ENCODE measurements at regions not wholly inside any gene's neighbourhood (a gene's known extent, or its start where the extent isn't known, plus 50 kb on each side); places are given as distances from the start of the nearest gene placed in this dataset.

GRCh38 chr10:111435871-111436270 lies 359.0 kb downstream of the ADRA2A start:
- no peak overlapping the region for H3K4me3 ChIP-seq (ENCODE audit: low read depth, low read length)

DNA sequence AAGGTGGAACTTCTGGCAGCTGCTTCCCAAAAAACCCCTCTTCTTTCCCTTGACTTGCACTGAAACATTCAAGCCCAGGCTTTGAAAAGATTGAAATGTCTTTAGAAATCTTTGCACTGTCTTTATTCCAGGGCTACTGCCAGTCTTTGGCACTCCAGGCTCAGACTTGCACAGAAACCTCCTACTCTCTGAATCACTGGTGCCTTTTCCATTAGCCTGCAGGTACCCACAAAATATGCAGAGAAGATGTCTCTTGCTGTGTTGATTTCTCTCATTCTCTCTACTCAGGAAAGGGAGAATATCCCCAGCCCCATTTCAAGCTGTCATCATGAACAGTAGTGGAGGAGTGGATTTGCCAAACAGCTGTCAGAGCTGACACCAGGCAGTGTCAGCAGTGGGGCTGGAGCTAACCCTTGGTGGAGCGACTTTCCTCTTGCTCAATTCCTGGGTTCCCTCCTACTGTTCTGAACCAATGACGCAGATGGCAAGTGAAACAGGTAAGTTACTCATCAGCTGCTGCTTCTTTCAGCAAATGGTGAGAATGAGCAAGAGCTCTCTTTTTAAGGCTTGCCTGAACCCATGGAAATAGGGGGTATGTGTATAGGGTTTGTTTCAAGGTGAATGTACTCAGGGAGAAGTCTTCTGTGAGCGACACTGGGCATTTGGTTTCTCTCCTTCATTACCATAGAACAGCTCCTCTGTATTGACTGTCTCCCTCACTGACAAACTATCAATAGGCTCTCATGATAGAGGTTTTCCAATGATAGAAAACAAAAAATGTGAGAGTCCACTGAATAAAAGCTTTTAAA lies 362.4 kb downstream of the ADRA2A start:
- H3K4me3 ChIP-seq (ENCODE audit: low read depth, low read length): no peak overlapping the region

GRCh38 chr10:111440501-111440900 lies 363.7 kb downstream of the ADRA2A start:
- no peak overlapping the region for H3K4me3 ChIP-seq (ENCODE audit: low read depth, low read length)

- H3K4me3 ChIP-seq (ENCODE audit: low read depth, low read length): no peak overlapping the region
Observed at GRCh38 chr10:111445667-111446066, 368.8 kb downstream of the ADRA2A start.

GRCh38 chr10:111446966-111447365 lies 370.1 kb downstream of the ADRA2A start:
- no peak overlapping the region for H3K4me3 ChIP-seq (ENCODE audit: low read depth, low read length)

DNA sequence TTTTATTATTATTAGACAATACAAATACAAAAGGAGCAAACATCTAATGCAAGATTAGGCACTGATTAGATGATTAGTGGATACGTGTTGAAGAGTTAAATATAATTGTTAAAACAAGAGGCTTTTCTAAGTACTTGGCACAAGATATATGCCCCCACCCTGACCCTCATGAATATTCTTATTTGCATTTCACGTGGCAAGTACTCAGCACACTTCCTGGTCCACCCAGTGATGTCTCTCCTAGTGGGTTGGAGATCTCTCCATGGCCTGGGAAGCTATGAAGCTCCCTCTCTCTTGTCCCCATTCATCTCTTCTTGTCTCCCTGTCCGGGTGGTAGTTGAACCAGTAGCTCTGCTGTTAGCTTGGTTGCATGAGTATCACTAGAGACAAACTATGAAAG lies 375.3 kb downstream of the ADRA2A start:
- no peak overlapping the region for H3K4me3 ChIP-seq (ENCODE audit: low read depth, low read length)

DNA sequence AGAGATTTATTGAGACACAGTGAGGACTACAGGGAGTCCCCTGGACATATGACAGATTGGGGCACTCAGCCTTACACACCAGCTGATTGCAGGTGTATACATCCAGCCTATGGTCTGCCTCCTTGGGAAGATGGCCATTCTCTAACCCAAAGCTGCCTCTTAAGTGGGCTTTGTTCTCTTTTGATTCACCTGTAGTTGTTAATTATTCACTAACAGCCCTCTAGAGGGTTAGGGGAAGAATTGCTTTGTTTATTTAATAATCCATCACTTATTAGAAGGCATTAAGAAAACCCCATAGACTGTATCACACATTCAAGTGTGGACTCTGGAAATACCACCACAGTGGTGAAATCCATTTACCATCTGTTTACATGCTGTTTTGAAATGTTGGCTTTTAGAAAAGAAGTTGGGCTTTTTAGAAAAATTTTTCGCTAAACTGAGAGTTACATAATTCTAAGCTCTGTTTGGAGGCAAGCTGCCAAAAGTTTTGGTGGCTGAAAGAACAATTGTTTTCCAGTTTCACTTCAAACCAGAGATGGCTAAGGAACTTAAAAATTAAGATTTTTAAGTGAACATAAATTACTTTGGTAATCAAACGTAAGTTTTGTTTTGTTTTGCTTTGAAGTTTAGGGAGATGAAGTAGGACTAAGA lies 379.1 kb downstream of the ADRA2A start:
- H3K4me3 ChIP-seq (ENCODE audit: low read depth, low read length): no peak overlapping the region

DNA sequence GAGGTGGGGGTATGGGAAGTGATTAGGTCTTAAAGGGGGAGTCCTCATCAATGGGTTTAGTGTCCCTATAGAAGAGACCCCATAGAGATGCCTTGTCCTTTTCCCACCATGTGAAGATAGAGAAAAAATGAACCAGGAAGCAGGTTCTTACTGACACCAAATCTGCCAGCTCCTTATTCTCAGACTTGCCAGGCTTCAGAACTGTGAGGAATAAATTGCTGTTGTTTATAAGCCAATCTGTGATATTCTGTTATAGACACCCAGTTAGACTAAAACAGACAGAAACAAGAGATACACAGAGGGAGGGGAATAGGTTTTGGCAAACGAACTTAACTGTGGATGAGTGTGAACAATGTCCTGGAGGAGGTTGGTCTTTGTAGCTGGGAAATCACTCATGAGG lies 381.4 kb downstream of the ADRA2A start:
- H3K4me3 ChIP-seq (ENCODE audit: low read depth, low read length): no peak overlapping the region

DNA sequence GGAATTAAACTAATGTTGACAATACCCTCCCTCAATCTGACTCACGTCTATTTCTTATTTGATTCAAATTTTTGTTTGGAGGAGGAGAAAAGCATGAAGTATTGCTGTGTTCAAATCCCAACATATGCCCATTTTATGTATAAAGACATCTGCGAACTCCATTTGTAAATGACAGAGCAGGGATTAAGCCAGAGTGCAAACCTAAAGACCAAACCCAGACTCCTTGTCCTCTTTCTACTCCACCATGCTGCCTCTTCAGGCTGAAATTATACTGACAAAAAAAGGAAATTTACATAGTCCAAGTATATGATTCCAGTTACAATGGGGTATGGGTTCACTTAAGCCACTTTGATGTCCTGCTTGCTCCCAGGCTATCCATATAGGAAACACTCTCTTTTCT lies 383.1 kb downstream of the ADRA2A start:
- no peak overlapping the region for H3K4me3 ChIP-seq (ENCODE audit: low read depth, low read length)

DNA sequence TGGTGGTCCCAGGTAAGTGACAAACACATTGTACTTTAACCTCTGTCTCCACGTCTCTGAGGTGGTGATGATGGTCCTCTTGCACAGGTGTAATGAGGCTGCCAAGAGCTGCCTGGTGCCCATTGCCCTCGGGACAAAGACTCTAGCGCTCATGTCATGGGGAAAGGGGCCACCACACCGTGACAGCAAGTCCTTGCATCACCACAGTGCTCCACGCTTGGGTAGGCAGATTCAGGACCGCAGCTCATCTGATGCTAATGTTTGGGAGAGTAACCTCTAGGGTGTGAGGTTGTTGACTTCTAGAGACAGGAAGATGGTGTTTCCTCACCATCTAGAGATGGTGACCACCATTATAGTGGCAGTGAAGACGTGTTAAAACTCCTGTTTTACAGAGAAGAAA lies 395.6 kb downstream of the ADRA2A start:
- no peak overlapping the region for H3K4me3 ChIP-seq (ENCODE audit: low read depth, low read length)

DNA sequence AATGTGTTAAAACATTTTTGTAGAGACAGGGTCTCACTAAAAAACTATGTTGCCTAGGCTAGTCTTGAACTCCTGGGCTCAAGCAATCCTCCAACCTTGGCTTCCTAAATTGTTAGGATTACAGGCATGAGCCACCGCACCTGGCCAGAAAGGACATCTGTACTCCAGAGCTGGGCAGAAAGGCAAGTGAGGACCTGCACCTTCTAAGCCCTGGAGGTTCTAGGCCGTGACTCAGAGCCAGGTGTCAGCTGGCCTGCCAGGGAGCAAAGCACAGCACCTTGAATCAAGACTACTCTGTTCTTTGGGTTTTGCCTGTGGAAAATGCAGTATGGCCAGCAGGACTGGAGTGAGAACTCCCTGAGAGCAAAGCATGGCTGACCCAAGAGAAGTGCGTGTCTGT lies 396.5 kb downstream of the ADRA2A start:
- H3K4me3 ChIP-seq (ENCODE audit: low read depth, low read length): no peak overlapping the region

- H3K4me3 ChIP-seq (ENCODE audit: low read depth, low read length): no peak overlapping the region
Observed at GRCh38 chr10:111474786-111475185, 398.0 kb downstream of the ADRA2A start.

- H3K4me3 ChIP-seq (ENCODE audit: low read depth, low read length): no peak overlapping the region
Observed at GRCh38 chr10:111475720-111476119, 398.9 kb downstream of the ADRA2A start.

- no peak overlapping the region for H3K4me3 ChIP-seq (ENCODE audit: low read depth, low read length)
Observed at GRCh38 chr10:111478651-111479050, 401.8 kb downstream of the ADRA2A start.

GRCh38 chr10:111479966-111480365 lies 403.1 kb downstream of the ADRA2A start:
- no peak overlapping the region for H3K4me3 ChIP-seq (ENCODE audit: low read depth, low read length)

DNA sequence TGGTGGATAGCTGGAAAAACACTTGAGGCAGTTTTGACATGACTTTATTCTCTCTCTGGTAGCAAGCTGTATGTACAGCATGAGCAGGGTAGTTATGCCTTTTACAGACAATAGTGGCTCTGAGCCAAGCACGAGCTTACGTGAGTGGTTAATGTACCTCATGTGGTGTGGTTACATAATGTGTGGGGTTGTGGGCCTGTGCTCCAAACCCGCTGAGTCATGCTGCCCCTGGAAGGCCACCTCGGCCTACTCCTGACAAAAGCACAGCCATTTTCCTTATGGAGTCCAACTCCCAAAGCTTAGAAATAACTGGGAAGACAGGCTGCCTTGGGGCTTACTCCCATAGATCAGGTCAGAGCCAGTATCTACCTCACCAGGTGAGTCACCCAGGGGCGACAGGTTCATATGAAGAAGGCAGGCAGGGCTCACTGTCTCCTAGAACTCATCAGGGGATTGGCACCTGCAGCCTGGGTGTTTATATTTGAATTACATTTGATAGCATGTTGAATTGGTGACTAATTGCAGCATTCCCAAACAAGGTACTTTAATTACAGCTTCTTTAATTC lies 404.5 kb downstream of the ADRA2A start:
- no peak overlapping the region for H3K4me3 ChIP-seq (ENCODE audit: low read depth, low read length)

DNA sequence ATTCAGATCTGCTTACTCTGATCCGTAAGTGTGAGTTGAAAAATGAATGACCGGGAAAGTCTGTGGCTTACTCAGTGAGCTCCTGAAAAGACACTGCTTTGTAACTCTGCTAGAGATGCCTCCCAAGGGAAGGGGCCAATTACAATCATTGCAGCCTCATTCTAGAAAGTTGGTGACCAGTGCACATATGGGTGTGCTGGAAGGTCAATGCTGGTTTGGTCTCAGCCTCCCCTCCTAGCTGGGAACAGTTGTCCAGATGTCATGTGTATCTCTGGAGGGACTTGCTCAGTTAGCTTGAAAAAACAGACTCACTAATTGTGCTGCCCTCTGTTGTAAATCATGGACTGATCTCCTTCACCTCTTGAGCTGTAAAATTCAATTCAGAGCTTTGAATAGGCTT lies 405.0 kb downstream of the ADRA2A start:
- H3K4me3 ChIP-seq (ENCODE audit: low read depth, low read length): no peak overlapping the region

- H3K4me3 ChIP-seq (ENCODE audit: low read depth, low read length): no peak overlapping the region
Observed at GRCh38 chr10:111482621-111483216, 405.9 kb downstream of the ADRA2A start.

- H3K4me3 ChIP-seq (ENCODE audit: low read depth, low read length): no peak overlapping the region
Observed at GRCh38 chr10:111485767-111486166, 408.9 kb downstream of the ADRA2A start.

GRCh38 chr10:111486346-111486745 lies 409.5 kb downstream of the ADRA2A start:
- H3K4me3 ChIP-seq (ENCODE audit: low read depth, low read length): no peak overlapping the region

GRCh38 chr10:111488668-111489067 lies 411.8 kb downstream of the ADRA2A start:
- H3K4me3 ChIP-seq (ENCODE audit: low read depth, low read length): no peak overlapping the region

GRCh38 chr10:111491154-111491553 lies 414.3 kb downstream of the ADRA2A start:
- H3K4me3 ChIP-seq (ENCODE audit: low read depth, low read length): no peak overlapping the region
